Erythroblast (primary cell): ENCODE measurements at regions not wholly inside any gene's neighbourhood (a gene's known extent, or its start where the extent isn't known, plus 50 kb on each side); places are given as distances from the start of the nearest gene placed in this dataset.

Experiments used
- DNase-seq, 2 experiments: peaks; one replicate each; lab custom pipeline; 2025; lab: John Stamatoyannopoulos, UW
- GATA1 ChIP-seq: IDR thresholded peaks from 2 replicates; pipeline ENCODE4 v1.6.1; 2011; ENCODE audit warnings: low read depth, mild to moderate bottlenecking, control low read depth, low read length, moderate library complexity
- POLR2A ChIP-seq: IDR thresholded peaks from 2 replicates; pipeline ENCODE4 v1.6.1; 2011; ENCODE audit warnings: mild to moderate bottlenecking, low read length

GRCh38 chr1:117795792-117796191 is 133.6 kb downstream of the GDAP2 start:
- DNase-seq: no peak
- TF ChIP-seq GATA1 (no peak), POLR2A (no peak)

- no peak for DNase-seq
- no peak for TF ChIP-seq POLR2A
- TF ChIP-seq GATA1: no peak
Observed at GRCh38 chr1:117796226-117796625, 133.2 kb downstream of the GDAP2 start.

- DNase-seq: no peak
- TF ChIP-seq POLR2A: no peak
- TF ChIP-seq GATA1: no peak
Observed at GRCh38 chr1:117798550-117798949, 130.9 kb downstream of the GDAP2 start.

GRCh38 chr1:117802531-117803257 is 126.7 kb downstream of the GDAP2 start:
- no peak for DNase-seq
- no peak for TF ChIP-seq POLR2A
- no peak for TF ChIP-seq GATA1

- no peak for TF ChIP-seq POLR2A
- no peak for TF ChIP-seq GATA1
- no peak for DNase-seq
Observed at GRCh38 chr1:117803318-117803717, 126.1 kb downstream of the GDAP2 start.

- no peak for DNase-seq
Observed at GRCh38 chr1:117809764-117810163, 119.7 kb downstream of the GDAP2 start.

GRCh38 chr1:117810553-117810952 is 118.9 kb downstream of the GDAP2 start:
- TF ChIP-seq GATA1: no peak
- TF ChIP-seq POLR2A: no peak
- no peak for DNase-seq

More at GRCh38 chr1:117809764-117810163, 119.7 kb downstream of the GDAP2 start:
- TF ChIP-seq POLR2A (no peak), GATA1 (no peak)

GRCh38 chr1:117812869-117813511 is 116.4 kb downstream of the GDAP2 start:
- no peak for TF ChIP-seq POLR2A
- TF ChIP-seq GATA1: no peak
- no peak for DNase-seq
